ENCODE measurements at regions not wholly inside any gene's neighbourhood (a gene's known extent, or its start where the extent isn't known, plus 50 kb on each side); places are given as distances from the start of the nearest gene placed in this dataset.

- WGBS (ENCODE audit: insufficient coverage, insufficient replicate concordance, low lambda C conversion rate, missing lambda C conversion rate): 28% methylated on average over 6 of the region's 6 CpGs
- H3K27ac ChIP-seq (ENCODE audit: control insufficient read depth, insufficient read depth): no peak overlapping the region
- H2AFZ ChIP-seq (ENCODE audit: control insufficient read depth, low read depth, low read length): no peak overlapping the region
- no peaks in the 10 kb centered on the region for H3K9me3 ChIP-seq (replicated peaks; ENCODE audit: control insufficient read depth, insufficient read depth, low read length)
- no peak overlapping the region for H3K9ac ChIP-seq (ENCODE audit: control insufficient read depth, insufficient read depth, low read length)
- CTCF ChIA-PET: no interaction called here
- BruUV-seq (replicated peaks): no TSS peak
- no peaks in the 10 kb centered on the region for H3K36me3 ChIP-seq (ENCODE audit: control insufficient read depth in 2 of 2, insufficient read depth in 2 of 2, low read length in 1 of 2)
- intact Hi-C loops (cut with micrococcal nuclease; ENCODE audit: unreplicated experiment): no loop called here
- SMC1A ChIA-PET (ENCODE audit: uncharacterized antibody, unreplicated experiment): interaction anchor here (0.7 to 1.5 kb wide), 2 partner anchors 232 to 1130 kb away, joined by 3 read pairs; no protein-coding TSS in a partner anchor
- H3K4me3 ChIP-seq: no peak overlapping the region
- in situ Hi-C loops (cut with MboI): no loop called here
- ATAC-seq: no peak
- DNase-seq (ENCODE audit: low read depth, low spot score): no peak
- H4K20me1 ChIP-seq (ENCODE audit: control insufficient read depth, insufficient read depth): no peaks in the 10 kb centered on the region
- no peaks in the 10 kb centered on the region for H3K4me1 ChIP-seq (ENCODE audit: control insufficient read depth, insufficient read depth, low read length)
- TF ChIP-seq EED (IDR thresholded peaks at IDR 0.05; ENCODE audit: low read depth) (no peak), ZZZ3 (IDR thresholded peaks at IDR 0.05; ENCODE audit: control insufficient read depth, insufficient read length, low read depth) (no peak), ZNF384 (IDR thresholded peaks at IDR 0.05; ENCODE audit: borderline replicate concordance, low read depth, low read length) (no peak), CBX3 (IDR thresholded peaks at IDR 0.05; ENCODE audit: borderline replicate concordance, low read depth) (no peak), CHD2 (IDR thresholded peaks at IDR 0.05; ENCODE audit: borderline replicate concordance, low read depth, low read length) (no peak), MTA2 (IDR thresholded peaks at IDR 0.05; ENCODE audit: low read depth) (no peak)
- TF ChIP-seq, protein P1, sequence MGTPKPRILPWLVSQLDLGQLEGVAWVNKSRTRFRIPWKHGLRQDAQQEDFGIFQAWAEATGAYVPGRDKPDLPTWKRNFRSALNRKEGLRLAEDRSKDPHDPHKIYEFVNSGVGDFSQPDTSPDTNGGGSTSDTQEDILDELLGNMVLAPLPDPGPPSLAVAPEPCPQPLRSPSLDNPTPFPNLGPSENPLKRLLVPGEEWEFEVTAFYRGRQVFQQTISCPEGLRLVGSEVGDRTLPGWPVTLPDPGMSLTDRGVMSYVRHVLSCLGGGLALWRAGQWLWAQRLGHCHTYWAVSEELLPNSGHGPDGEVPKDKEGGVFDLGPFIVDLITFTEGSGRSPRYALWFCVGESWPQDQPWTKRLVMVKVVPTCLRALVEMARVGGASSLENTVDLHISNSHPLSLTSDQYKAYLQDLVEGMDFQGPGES (IDR thresholded peaks at IDR 0.05): no peak
- no peaks in the 10 kb centered on the region for H3K79me2 ChIP-seq (ENCODE audit: control insufficient read depth, insufficient read depth, low read length)
- FAIRE-seq: no peak
- H3K4me2 ChIP-seq (ENCODE audit: control insufficient read depth, insufficient read depth): no peak overlapping the region
- POLR2A ChIA-PET: no interaction called here
- RAD21 ChIA-PET (ENCODE audit: unreplicated experiment): no interaction called here
- no peaks in the 10 kb centered on the region for H3K27me3 ChIP-seq (replicated peaks in 1 of 2; ENCODE audit: control insufficient read depth in 2 of 2, insufficient read depth in 2 of 2, low read length in 1 of 2)
These were observed 71.3 kb upstream of the NRXN1 start for GRCh38 chr2:51103205-51103604.

DNA sequence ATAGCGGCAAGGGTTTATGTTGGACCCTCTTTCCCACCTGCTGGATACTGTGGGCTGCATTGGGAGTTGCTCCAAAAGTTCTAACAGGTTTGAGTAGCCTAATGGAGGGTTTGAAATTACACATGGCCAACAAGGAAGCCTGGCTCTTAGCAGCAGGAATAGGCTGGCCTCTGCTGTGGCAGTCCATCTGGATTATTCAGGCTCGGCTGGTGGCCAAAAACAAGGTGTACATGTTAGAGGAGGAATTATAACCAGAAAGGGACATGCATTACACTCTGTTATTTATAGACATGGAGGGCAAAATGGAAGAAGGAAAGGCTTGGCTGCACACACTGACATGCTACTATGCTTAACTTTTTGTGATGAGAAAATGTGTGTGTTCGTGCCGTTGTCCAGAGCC lies 61.1 kb upstream of the NRXN1 start:
- ChIA-PET POLR2A (no interaction called here), SMC1A (ENCODE audit: uncharacterized antibody, unreplicated experiment) (no interaction called here), RAD21 (ENCODE audit: unreplicated experiment) (no interaction called here), CTCF (no interaction called here)
- no peak for DNase-seq (ENCODE audit: low read depth, low spot score)
- Histone ChIP-seq H3K27me3 (replicated peaks in 1 of 2; ENCODE audit: control insufficient read depth in 2 of 2, insufficient read depth in 2 of 2, low read length in 1 of 2) (no peaks in the 10 kb centered on the region), H4K20me1 (ENCODE audit: control insufficient read depth, insufficient read depth) (no peaks in the 10 kb centered on the region), H2AFZ (ENCODE audit: control insufficient read depth, low read depth, low read length) (no peak overlapping the region), H3K9ac (ENCODE audit: control insufficient read depth, insufficient read depth, low read length) (no peak overlapping the region), H3K4me3 (no peak overlapping the region), H3K9me3 (replicated peaks; ENCODE audit: control insufficient read depth, insufficient read depth, low read length) (no peaks in the 10 kb centered on the region), H3K27ac (ENCODE audit: control insufficient read depth, insufficient read depth) (no peak overlapping the region), H3K4me1 (ENCODE audit: control insufficient read depth, insufficient read depth, low read length) (no peaks in the 10 kb centered on the region), H3K79me2 (ENCODE audit: control insufficient read depth, insufficient read depth, low read length) (no peaks in the 10 kb centered on the region), H3K36me3 (ENCODE audit: control insufficient read depth in 2 of 2, insufficient read depth in 2 of 2, low read length in 1 of 2) (no peaks in the 10 kb centered on the region), H3K4me2 (ENCODE audit: control insufficient read depth, insufficient read depth) (no peak overlapping the region)
- WGBS (ENCODE audit: insufficient coverage, insufficient replicate concordance, low lambda C conversion rate, missing lambda C conversion rate): 59% methylated on average over 4 of the region's 4 CpGs
- FAIRE-seq: no peak
- no TSS peak for BruUV-seq (replicated peaks)
- no peak for ATAC-seq
- intact Hi-C loops (cut with micrococcal nuclease; ENCODE audit: unreplicated experiment) (no loop called here), in situ Hi-C loops (cut with MboI) (no loop called here)
- TF ChIP-seq, protein P1 (IDR thresholded peaks at IDR 0.05): no peak
- TF ChIP-seq IKZF2 (IDR thresholded peaks at IDR 0.05): no peak
- TF ChIP-seq ZNF622 (IDR thresholded peaks at IDR 0.05): no peak
- TF ChIP-seq CTCF (IDR thresholded peaks at IDR 0.05 in 2 of 3, conservative IDR thresholded peaks at IDR 0.05 in 1 of 3; ENCODE audit: control insufficient read depth in 2 of 3, extremely low read depth in 1 of 3, insufficient read depth in 1 of 3, low read depth in 3 of 3, low read length in 3 of 3): no peak
- no peak for TF ChIP-seq CREB1 (IDR thresholded peaks at IDR 0.05; ENCODE audit: low read depth)
- TF ChIP-seq RFX5 (IDR thresholded peaks at IDR 0.05; ENCODE audit: low read depth, low read length): no peak
- TF ChIP-seq, protein P2, sequence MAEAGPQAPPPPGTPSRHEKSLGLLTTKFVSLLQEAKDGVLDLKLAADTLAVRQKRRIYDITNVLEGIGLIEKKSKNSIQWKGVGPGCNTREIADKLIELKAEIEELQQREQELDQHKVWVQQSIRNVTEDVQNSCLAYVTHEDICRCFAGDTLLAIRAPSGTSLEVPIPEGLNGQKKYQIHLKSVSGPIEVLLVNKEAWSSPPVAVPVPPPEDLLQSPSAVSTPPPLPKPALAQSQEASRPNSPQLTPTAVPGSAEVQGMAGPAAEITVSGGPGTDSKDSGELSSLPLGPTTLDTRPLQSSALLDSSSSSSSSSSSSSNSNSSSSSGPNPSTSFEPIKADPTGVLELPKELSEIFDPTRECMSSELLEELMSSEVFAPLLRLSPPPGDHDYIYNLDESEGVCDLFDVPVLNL (IDR thresholded peaks at IDR 0.05; ENCODE audit: low read depth, low read length): no peak
- TF ChIP-seq BRCA1 (IDR thresholded peaks at IDR 0.05; ENCODE audit: low read depth, low read length): no peak
- TF ChIP-seq SIX5 (IDR thresholded peaks at IDR 0.05; ENCODE audit: low read depth, low read length, severe bottlenecking): no peak
